GM18951 (cell line): ENCODE measurements at regions not wholly inside any gene's neighbourhood (a gene's known extent, or its start where the extent isn't known, plus 50 kb on each side); places are given as distances from the start of the nearest gene placed in this dataset.

Experiments used
- POLR2A ChIP-seq: IDR thresholded peaks from 4 replicates; pipeline ENCODE4 v1.6.1; 2011; ENCODE audit warnings: mild to moderate bottlenecking; ENCODE audit not compliant: insufficient read length, insufficient read depth; ENCODE audit errors: extremely low read depth
- in situ Hi-C: fragments of 300-500 bp; cut with MboI; formaldehyde crosslinking; loops from one replicate; pipeline ENCODE4 v1.12.0; 2022; ENCODE audit warnings: low sequenced_read_pairs, mixed read lengths, inconsistent platforms; ENCODE audit not compliant: unreplicated experiment

- in situ Hi-C loops = no loop called here
- no peak for TF ChIP-seq POLR2A
These were observed 200.2 kb downstream of the RPLP1 start for GRCh38 chr15:69652751-69653305.

- TF ChIP-seq POLR2A = no peak
- in situ Hi-C loops = no loop called here
These were observed 200.7 kb downstream of the RPLP1 start for GRCh38 chr15:69653306-69653705.

- in situ Hi-C loops = no loop called here
- no peak for TF ChIP-seq POLR2A
These were observed 201.2 kb downstream of the RPLP1 start for GRCh38 chr15:69653846-69654245.

- no peak for TF ChIP-seq POLR2A
- in situ Hi-C loops = no loop called here
These were observed 203.8 kb downstream of the RPLP1 start for GRCh38 chr15:69656271-69657030.

- no peak for TF ChIP-seq POLR2A
- in situ Hi-C loops = no loop called here
These were observed 205.0 kb downstream of the RPLP1 start for GRCh38 chr15:69657626-69658025.

- in situ Hi-C loops = no loop called here
- no peak for TF ChIP-seq POLR2A
These were observed 205.9 kb downstream of the RPLP1 start for GRCh38 chr15:69658411-69658945.

GRCh38 chr15:69659454-69660050 lies 206.9 kb downstream of the RPLP1 start:
- in situ Hi-C loops = no loop called here
- TF ChIP-seq POLR2A = no peak

- in situ Hi-C loops = no loop called here
- no peak for TF ChIP-seq POLR2A
These were observed 207.5 kb downstream of the RPLP1 start for GRCh38 chr15:69660114-69660513.

GRCh38 chr15:69660658-69661405 lies 208.2 kb downstream of the RPLP1 start:
- TF ChIP-seq POLR2A = no peak
- in situ Hi-C loops = no loop called here

GRCh38 chr15:69661446-69661845 lies 208.8 kb downstream of the RPLP1 start:
- no peak for TF ChIP-seq POLR2A
- in situ Hi-C loops = no loop called here

GRCh38 chr15:69661871-69662644 lies 209.4 kb downstream of the RPLP1 start:
- in situ Hi-C loops = no loop called here
- TF ChIP-seq POLR2A = no peak

GRCh38 chr15:69662645-69663000 lies 210.0 kb downstream of the RPLP1 start:
- in situ Hi-C loops = no loop called here
- no peak for TF ChIP-seq POLR2A
